Colon (tissue), 2 donors: ENCODE measurements at regions not wholly inside any gene's neighbourhood (a gene's known extent, or its start where the extent isn't known, plus 50 kb on each side); places are given as distances from the start of the nearest gene placed in this dataset.

ENCODE experiments used
- FAIRE-seq: peaks from 2 replicates; lab custom pipeline; 2012; peaks lifted over from hg19 to GRCh38; lab: Jason Lieb, UNC
- donor health status: control.
- donor health status: control.

- no peak for FAIRE-seq
Observed at GRCh38 chr2:136242687-136243277, 124.8 kb upstream of the CXCR4 start.

GRCh38 chr2:136242100-136242499 is 124.2 kb upstream of the CXCR4 start:
- FAIRE-seq, result no peak

- FAIRE-seq, result no peak
Observed at GRCh38 chr2:136239079-136239685, 121.2 kb upstream of the CXCR4 start.

GRCh38 chr2:136238286-136239078 is 120.5 kb upstream of the CXCR4 start:
- no peak for FAIRE-seq

GRCh38 chr2:136236019-136236418 is 118.1 kb upstream of the CXCR4 start:
- no peak for FAIRE-seq

GRCh38 chr2:136235546-136235945 is 117.6 kb upstream of the CXCR4 start:
- no peak for FAIRE-seq

- no peak for FAIRE-seq
Observed at GRCh38 chr2:136234261-136234660, 116.3 kb upstream of the CXCR4 start.

- FAIRE-seq, result no peak
Observed at GRCh38 chr2:136233298-136233697, 115.3 kb upstream of the CXCR4 start.

GRCh38 chr2:136232456-136233172 is 114.7 kb upstream of the CXCR4 start:
- no peak for FAIRE-seq

GRCh38 chr2:136230464-136230863 is 112.5 kb upstream of the CXCR4 start:
- no peak for FAIRE-seq

GRCh38 chr2:136226903-136227302 is 109.0 kb upstream of the CXCR4 start:
- FAIRE-seq, result no peak

- no peak for FAIRE-seq
Observed at GRCh38 chr2:136225950-136226835, 108.2 kb upstream of the CXCR4 start.

- no peak for FAIRE-seq
Observed at GRCh38 chr2:136223274-136223673, 105.3 kb upstream of the CXCR4 start.

GRCh38 chr2:136222862-136223261 is 104.9 kb upstream of the CXCR4 start:
- FAIRE-seq, result no peak

GRCh38 chr2:136221026-136221425 is 103.1 kb upstream of the CXCR4 start:
- FAIRE-seq, result no peak

- FAIRE-seq, result no peak
Observed at GRCh38 chr2:136219963-136220362, 102.0 kb upstream of the CXCR4 start.

GRCh38 chr2:136219341-136219740 is 101.4 kb upstream of the CXCR4 start:
- no peak for FAIRE-seq

- no peak for FAIRE-seq
Observed at GRCh38 chr2:136217996-136218395, 100.0 kb upstream of the CXCR4 start.

GRCh38 chr2:136215908-136216472 is 98.0 kb upstream of the CXCR4 start:
- no peak for FAIRE-seq

- FAIRE-seq, result no peak
Observed at GRCh38 chr2:136215449-136215848, 97.5 kb upstream of the CXCR4 start.
